H1 (cell line): ENCODE measurements at regions not wholly inside any gene's neighbourhood (a gene's known extent, or its start where the extent isn't known, plus 50 kb on each side); places are given as distances from the start of the nearest gene placed in this dataset.

ENCODE experiments used
- CTCF ChIA-PET: fragments of 300-600 bp; sonication (Branson Sonifier 250); formaldehyde crosslinking; loops from one replicate; lab custom pipeline; 2021; ENCODE audit not compliant: partially characterized antibody; lab: Charles Lee
- POLR2A ChIA-PET: fragments of 300-600 bp; sonication (Branson Sonifier 250); formaldehyde crosslinking; loops from one replicate; lab custom pipeline; 2021; ENCODE audit warnings: inconsistent platforms; ENCODE audit not compliant: partially characterized antibody; lab: Charles Lee
- DNase-seq, 2 experiments: peaks; one replicate each; pipeline versions ENCODE4 v3.0.0 to v3.0.0-alpha.2; 2010 to 2022; ENCODE audit warnings: low spot score in 2 of 2, low read depth in 1 of 2, mixed read lengths in 1 of 2
- FAIRE-seq: peaks from 2 replicates; lab custom pipeline; 2011; peaks lifted over from hg19 to GRCh38; lab: Jason Lieb, UNC
- H2AFZ ChIP-seq: 2 replicates; pipeline ENCODE4 v1.8.1; 2012; ENCODE audit warnings: low read length, inconsistent platforms
- H2AK5ac ChIP-seq: 2 replicates; pipeline ENCODE4 v1.6.1; 2013; ENCODE audit warnings: low read depth, low read length
- H2BK120ac ChIP-seq: replicated peaks from 2 replicates; pipeline ENCODE3; 2013; ENCODE audit warnings: low read depth, low read length, inconsistent platforms
- H2BK12ac ChIP-seq: 2 replicates; pipeline ENCODE4 v1.6.1; 2013; ENCODE audit warnings: low read depth, low read length
- H2BK15ac ChIP-seq: 2 replicates; pipeline ENCODE4 v1.6.1; 2013; ENCODE audit warnings: low read length
- H2BK20ac ChIP-seq: 2 replicates; pipeline ENCODE4 v1.6.1; 2013; ENCODE audit warnings: low read length
- H2BK5ac ChIP-seq: 2 replicates; pipeline ENCODE4 v1.6.1; 2013; ENCODE audit warnings: low read depth, low read length
- H3K14ac ChIP-seq: 2 replicates; pipeline ENCODE4 v1.6.1; 2013; ENCODE audit warnings: inconsistent platforms; ENCODE audit not compliant: insufficient read length
- H3K18ac ChIP-seq: 2 replicates; pipeline ENCODE4 v1.6.1; 2013; ENCODE audit warnings: low read length; ENCODE audit errors: extremely low read depth
- H3K23ac ChIP-seq: 2 replicates; pipeline ENCODE4 v1.6.1; 2013; ENCODE audit warnings: inconsistent platforms; ENCODE audit not compliant: insufficient read length
- H3K23me2 ChIP-seq: 2 replicates; pipeline ENCODE4 v1.6.1; 2013; ENCODE audit warnings: low read depth, low read length
- H3K27ac ChIP-seq: 2 replicates; pipeline ENCODE4 v1.6.1; 2011; ENCODE audit warnings: low read depth, low read length, inconsistent platforms
- H3K27me3 ChIP-seq, 4 experiments: replicated peaks in 1 of 4; 1 replicate in 1 of 4; 2 replicates in 3 of 4; pipeline versions ENCODE4 v1.6.1 to v1.8.1; 2011 to 2013; ENCODE audit warnings: low read length in 3 of 4, mild to moderate bottlenecking in 3 of 4, inconsistent platforms in 2 of 4, mixed read lengths in 2 of 4, moderate library complexity in 1 of 4; ENCODE audit not compliant: control insufficient read depth in 3 of 4, insufficient read depth in 3 of 4; ENCODE audit errors: extremely low read depth in 1 of 4
- H3K36me3 ChIP-seq, 4 experiments: 2 replicates each; pipeline versions ENCODE4 v1.6.1 to v1.8.1; 2011 to 2013; ENCODE audit warnings: mild to moderate bottlenecking in 4 of 4, low read length in 3 of 4, moderate library complexity in 2 of 4, control low read depth in 1 of 4, inconsistent platforms in 1 of 4; ENCODE audit not compliant: insufficient read depth in 4 of 4, control insufficient read depth in 2 of 4
- H3K4ac ChIP-seq: replicated peaks from 2 replicates; pipeline ENCODE3; 2013; ENCODE audit warnings: low read length, low read depth, mixed read lengths, inconsistent platforms; ENCODE audit not compliant: insufficient read length
- H3K4me1 ChIP-seq, 4 experiments: replicated peaks in 1 of 4; 1 replicate in 1 of 4; 2 replicates in 3 of 4; pipeline versions ENCODE4 v1.6.1 to v1.8.1; 2011 to 2013; ENCODE audit warnings: low read length in 3 of 4, inconsistent platforms in 2 of 4, mixed read lengths in 1 of 4; ENCODE audit not compliant: insufficient read depth in 4 of 4, control insufficient read depth in 3 of 4
- H3K4me2 ChIP-seq, 2 experiments: 2 replicates each; pipeline versions ENCODE4 v1.6.1 to v1.8.1; 2011 to 2013; ENCODE audit warnings: low read depth in 2 of 2, low read length in 2 of 2, control low read depth in 1 of 2, inconsistent platforms in 1 of 2, mild to moderate bottlenecking in 1 of 2; ENCODE audit not compliant: insufficient read depth in 1 of 2
- H3K4me3 ChIP-seq, 4 experiments: fragments of 200-600, 300-600 bp in 1 of 4; sonication (generic), shearing (Covaris generic), sonication (Bioruptor Twin) in 1 of 4; 2 replicates each; pipeline versions ENCODE4 v1.5.1 to v1.8.1; 2011 to 2016; ENCODE audit warnings: low read length in 4 of 4, low read depth in 3 of 4, control low read depth in 2 of 4, inconsistent platforms in 2 of 4, mild to moderate bottlenecking in 2 of 4, mixed read lengths in 1 of 4, moderate library complexity in 1 of 4; ENCODE audit not compliant: insufficient read depth in 2 of 4; ENCODE audit errors: extremely low read depth in 1 of 4
- H3K56ac ChIP-seq: replicated peaks from 2 replicates; pipeline ENCODE3; 2013; ENCODE audit warnings: low read depth, mild to moderate bottlenecking, mixed read lengths, low read length, inconsistent platforms; ENCODE audit not compliant: insufficient read length
- H3K79me1 ChIP-seq: 2 replicates; pipeline ENCODE4 v1.6.1; 2013; ENCODE audit warnings: low read depth, low read length, control low read depth
- H3K79me2 ChIP-seq, 2 experiments: 2 replicates each; pipeline versions ENCODE4 v1.6.1 to v1.8.1; 2012 to 2013; ENCODE audit warnings: low read length in 2 of 2, mild to moderate bottlenecking in 2 of 2, inconsistent platforms in 1 of 2; ENCODE audit not compliant: insufficient read depth in 2 of 2, control insufficient read depth in 1 of 2
- H3K9ac ChIP-seq, 4 experiments: replicated peaks in 1 of 4; 1 replicate in 1 of 4; 2 replicates in 3 of 4; pipeline versions ENCODE4 v1.6.1 to v1.8.1; 2011 to 2013; ENCODE audit warnings: low read depth in 3 of 4, low read length in 3 of 4, control low read depth in 2 of 4, mild to moderate bottlenecking in 2 of 4, moderate library complexity in 2 of 4, inconsistent platforms in 1 of 4; ENCODE audit errors: extremely low read depth in 1 of 4
- H3K9me3 ChIP-seq, 2 experiments: 2 replicates each; pipeline versions ENCODE4 v1.6.1 to v1.8.1; 2012 to 2013; ENCODE audit warnings: mild to moderate bottlenecking in 2 of 2, moderate library complexity in 2 of 2, control low read depth in 1 of 2, inconsistent platforms in 1 of 2, low read depth in 1 of 2, low read length in 1 of 2, mixed read lengths in 1 of 2; ENCODE audit not compliant: insufficient read depth in 2 of 2
- H4K20me1 ChIP-seq, 2 experiments: replicated peaks in 1 of 2; 2 replicates each; pipeline versions ENCODE3 to v1.8.1; 2011 to 2013; ENCODE audit warnings: inconsistent platforms in 2 of 2, low read length in 2 of 2, mild to moderate bottlenecking in 1 of 2; ENCODE audit not compliant: insufficient read depth in 2 of 2, control insufficient read depth in 1 of 2
- H4K5ac ChIP-seq: 2 replicates; pipeline ENCODE4 v1.6.1; 2013; ENCODE audit warnings: low read length, low read depth, mixed read lengths, inconsistent platforms; ENCODE audit not compliant: insufficient read length
- H4K8ac ChIP-seq: 2 replicates; pipeline ENCODE4 v1.8.0; 2013; ENCODE audit warnings: mild to moderate bottlenecking, moderate library complexity, low read length, inconsistent platforms; ENCODE audit not compliant: insufficient read depth; ENCODE audit errors: extremely low read depth
- H4K91ac ChIP-seq: replicated peaks from 2 replicates; pipeline ENCODE3; 2013; ENCODE audit warnings: low read length, mixed read lengths, inconsistent platforms; ENCODE audit not compliant: insufficient read length
- EZH2 ChIP-seq: fragments of 200-600 bp; sonication (generic); IDR thresholded peaks from 2 replicates; pipeline ENCODE4 v1.7.1; 2012; ENCODE audit warnings: low read depth, mild to moderate bottlenecking, moderate library complexity, low read length, inconsistent platforms; ENCODE audit not compliant: severe bottlenecking
- POU5F1 ChIP-seq: IDR thresholded peaks from 2 replicates; pipeline ENCODE4 v1.6.1; 2011; ENCODE audit warnings: low read depth, mild to moderate bottlenecking, low read length, moderate library complexity
- RXRA ChIP-seq: IDR thresholded peaks from 2 replicates; pipeline ENCODE4 v1.6.1; 2011; ENCODE audit warnings: low read depth, mild to moderate bottlenecking, low read length, moderate library complexity; ENCODE audit not compliant: insufficient read depth
- SAP30 ChIP-seq: fragments of 300-600 bp; sonication (generic); IDR thresholded peaks from 2 replicates; pipeline ENCODE4 v1.7.1; 2012; ENCODE audit warnings: low read length, moderate library complexity, mild to moderate bottlenecking, inconsistent platforms; ENCODE audit not compliant: insufficient read depth, insufficient replicate concordance
- SP1 ChIP-seq: IDR thresholded peaks from 2 replicates; pipeline ENCODE4 v1.6.1; 2011; ENCODE audit warnings: low read depth, low read length
- TAF1 ChIP-seq: IDR thresholded peaks from 2 replicates; pipeline ENCODE4 v1.6.1; 2011; ENCODE audit warnings: mild to moderate bottlenecking, low read depth, low read length
- TCF12 ChIP-seq: IDR thresholded peaks from 2 replicates; pipeline ENCODE4 v1.6.1; 2011; ENCODE audit warnings: low read depth, mild to moderate bottlenecking, low read length
- WGBS, 2 experiments: shearing (Covaris generic) in 1 of 2; methylation state at CpG; one replicate each; pipeline versions ENCODE4 v1.1.6 to v1.1.7; 2013 to 2015; ENCODE audit warnings: low lambda C conversion rate in 2 of 2, mixed read lengths in 2 of 2, inconsistent platforms in 1 of 2, low coverage in 1 of 2, missing lambda C conversion rate in 1 of 2; ENCODE audit not compliant: insufficient replicate concordance in 2 of 2, insufficient coverage in 1 of 2, insufficient read length in 1 of 2; ENCODE audit errors: extremely low coverage in 1 of 2, missing lambda C conversion rate in 1 of 2; 5-methylcytosine and 5-hydroxymethylcytosine counted together

GRCh38 chr2:199014226-199014625 lies 443.5 kb downstream of the SATB2 start:
- no peak overlapping the region for H3K4ac ChIP-seq
- ChIA-PET CTCF (no interaction called here), POLR2A (no interaction called here)
- H2BK5ac ChIP-seq, result no peak overlapping the region
- no peak overlapping the region for H3K9ac ChIP-seq
- H3K36me3 ChIP-seq, result no peaks in the 10 kb centered on the region
- no peak overlapping the region for H3K18ac ChIP-seq
- no peak overlapping the region for H3K23ac ChIP-seq
- no peak for FAIRE-seq
- no peak overlapping the region for H4K91ac ChIP-seq
- H4K5ac ChIP-seq, result no peak overlapping the region
- H3K79me2 ChIP-seq, result no peaks in the 10 kb centered on the region
- no peaks in the 10 kb centered on the region for H4K20me1 ChIP-seq
- H3K27me3 ChIP-seq, result no peaks in the 10 kb centered on the region
- 94% methylated on average over 3 of the region's 3 CpGs; no CpG with 5 or more reads in 1 of the 2 experiments for WGBS, 2 experiments
- H3K9me3 ChIP-seq, result no peaks in the 10 kb centered on the region
- no peak overlapping the region for H2BK12ac ChIP-seq
- no peak overlapping the region for H2AFZ ChIP-seq
- H2AK5ac ChIP-seq, result no peak overlapping the region
- H4K8ac ChIP-seq, result no peak overlapping the region
- H2BK15ac ChIP-seq, result no peak overlapping the region
- no peak overlapping the region for H3K14ac ChIP-seq
- no peak overlapping the region for H2BK120ac ChIP-seq
- no peak overlapping the region for H2BK20ac ChIP-seq
- no peaks in the 10 kb centered on the region for H3K23me2 ChIP-seq
- H3K4me1 ChIP-seq, result no peaks in the 10 kb centered on the region
- no peak overlapping the region for H3K4me3 ChIP-seq
- DNase-seq, result no peak
- TF ChIP-seq POU5F1 (no peak), RXRA (no peak), TAF1 (no peak), EZH2 (no peak), SAP30 (no peak), SP1 (no peak), TCF12 (no peak)
- no peak overlapping the region for H3K56ac ChIP-seq
- no peak overlapping the region; the same call in 1 of the 2 replicates for H3K27ac ChIP-seq
- no peaks in the 10 kb centered on the region for H3K79me1 ChIP-seq
- no peak overlapping the region for H3K4me2 ChIP-seq
